HL-60 (cell line): ENCODE measurements at regions not wholly inside any gene's neighbourhood (a gene's known extent, or its start where the extent isn't known, plus 50 kb on each side); places are given as distances from the start of the nearest gene placed in this dataset.
A peak's percentile ranks its signal among the peaks of the same experiment; 100 is the strongest.

ENCODE experiments used
- DNase-seq, 2 experiments: peaks; one replicate each; pipeline ENCODE4 v3.0.0-alpha.2; 2010 to 2020; ENCODE audit warnings: low read depth in 1 of 2, low spot score in 1 of 2
- H3K27ac ChIP-seq: fragments of 250-450 bp; sonication (Bioruptor Pico); replicated peaks from 2 replicates; pipeline ENCODE4 v1.5.1; 2020; ENCODE audit warnings: mild to moderate bottlenecking, moderate library complexity
- H3K27me3 ChIP-seq: fragments of 250-450 bp; sonication (Bioruptor Pico); 2 replicates; pipeline ENCODE4 v1.5.1; 2021; ENCODE audit warnings: mild to moderate bottlenecking, moderate library complexity; ENCODE audit not compliant: insufficient read depth, poor library complexity, severe bottlenecking
- H3K4me3 ChIP-seq: replicated peaks from 2 replicates; pipeline ENCODE4 v1.5.1; 2011; ENCODE audit warnings: mild to moderate bottlenecking, control low read depth, low read length; ENCODE audit not compliant: insufficient read depth
- GABPA ChIP-seq: IDR thresholded peaks from 2 replicates; pipeline ENCODE4 v1.6.1; 2012; ENCODE audit warnings: low read depth
- POLR2AphosphoS5 ChIP-seq: IDR thresholded peaks from 2 replicates; pipeline ENCODE4 v1.6.1; 2012; ENCODE audit warnings: low read depth
- REST ChIP-seq: IDR thresholded peaks from 2 replicates; pipeline ENCODE4 v1.6.1; 2012; ENCODE audit warnings: low read depth; ENCODE audit not compliant: insufficient replicate concordance
- SPI1 ChIP-seq: IDR thresholded peaks from 2 replicates; pipeline ENCODE4 v1.6.1; 2012; ENCODE audit warnings: low read depth, mild to moderate bottlenecking, borderline replicate concordance
- TF ChIP-seq, protein P1 (sequence below): IDR thresholded peaks from one replicate; pipeline ENCODE4 v1.5.1; 2011; ENCODE audit warnings: low read length, control low read depth, inconsistent platforms; ENCODE audit not compliant: insufficient read depth

DNA sequence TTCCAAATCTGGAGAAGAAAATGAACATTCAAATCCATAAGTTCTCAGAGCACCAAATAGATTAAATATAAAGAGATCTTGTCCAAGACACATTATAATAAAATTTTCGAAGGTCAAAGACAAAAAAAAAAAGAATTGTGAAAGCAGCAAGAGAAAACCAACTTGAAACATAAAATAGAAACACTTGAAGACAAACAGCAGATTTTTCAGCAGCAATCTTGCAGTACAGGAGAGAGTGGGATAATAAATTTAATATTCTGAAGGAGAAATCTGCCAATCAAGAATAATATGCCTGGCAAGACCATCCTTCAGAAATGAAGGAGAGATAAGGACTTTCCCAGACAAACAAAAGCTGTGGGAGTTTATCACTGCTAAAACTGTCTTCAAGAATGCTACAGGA, 150.5 kb upstream of the COL8A1 start:
- TF ChIP-seq SPI1 (no peak), GABPA (no peak), POLR2AphosphoS5 (no peak), REST (no peak)
- TF ChIP-seq, protein P1, sequence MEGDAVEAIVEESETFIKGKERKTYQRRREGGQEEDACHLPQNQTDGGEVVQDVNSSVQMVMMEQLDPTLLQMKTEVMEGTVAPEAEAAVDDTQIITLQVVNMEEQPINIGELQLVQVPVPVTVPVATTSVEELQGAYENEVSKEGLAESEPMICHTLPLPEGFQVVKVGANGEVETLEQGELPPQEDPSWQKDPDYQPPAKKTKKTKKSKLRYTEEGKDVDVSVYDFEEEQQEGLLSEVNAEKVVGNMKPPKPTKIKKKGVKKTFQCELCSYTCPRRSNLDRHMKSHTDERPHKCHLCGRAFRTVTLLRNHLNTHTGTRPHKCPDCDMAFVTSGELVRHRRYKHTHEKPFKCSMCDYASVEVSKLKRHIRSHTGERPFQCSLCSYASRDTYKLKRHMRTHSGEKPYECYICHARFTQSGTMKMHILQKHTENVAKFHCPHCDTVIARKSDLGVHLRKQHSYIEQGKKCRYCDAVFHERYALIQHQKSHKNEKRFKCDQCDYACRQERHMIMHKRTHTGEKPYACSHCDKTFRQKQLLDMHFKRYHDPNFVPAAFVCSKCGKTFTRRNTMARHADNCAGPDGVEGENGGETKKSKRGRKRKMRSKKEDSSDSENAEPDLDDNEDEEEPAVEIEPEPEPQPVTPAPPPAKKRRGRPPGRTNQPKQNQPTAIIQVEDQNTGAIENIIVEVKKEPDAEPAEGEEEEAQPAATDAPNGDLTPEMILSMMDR: no peak
- no peaks in the 10 kb centered on the region for H3K27me3 ChIP-seq
- no peak overlapping the region for H3K4me3 ChIP-seq
- DNase-seq: no peak
- H3K27ac ChIP-seq: no peak overlapping the region

DNA sequence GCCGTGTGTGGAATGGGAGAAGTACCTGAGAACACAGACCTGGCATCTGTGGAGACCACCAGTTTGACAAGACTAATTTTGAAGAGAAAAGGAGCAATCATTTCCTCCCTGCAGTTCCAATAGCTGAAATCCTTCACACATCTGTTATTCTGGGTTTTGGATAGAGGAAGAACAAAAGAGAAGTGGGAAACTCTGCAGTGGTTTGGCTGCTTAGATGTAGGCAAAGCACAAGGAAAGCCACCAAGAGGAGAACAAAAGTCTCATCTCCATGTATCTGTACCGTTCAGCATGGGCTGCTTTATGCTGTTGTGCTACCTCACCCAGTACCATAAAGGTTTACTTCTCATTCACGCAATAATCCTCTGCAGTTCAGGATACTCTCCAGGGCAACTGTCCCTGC, 153.1 kb upstream of the COL8A1 start:
- TF ChIP-seq, protein P1: no peak
- no peak for TF ChIP-seq POLR2AphosphoS5
- no peak for TF ChIP-seq GABPA
- TF ChIP-seq SPI1: peak; percentile 80; the same call in 1 of the 2 replicates
- no peak for TF ChIP-seq REST
- Histone ChIP-seq H3K27me3 (no peaks in the 10 kb centered on the region), H3K4me3 (no peak overlapping the region), H3K27ac (no peak overlapping the region)
- DNase-seq: peak in 1 of 2 experiments; percentile 62

DNA sequence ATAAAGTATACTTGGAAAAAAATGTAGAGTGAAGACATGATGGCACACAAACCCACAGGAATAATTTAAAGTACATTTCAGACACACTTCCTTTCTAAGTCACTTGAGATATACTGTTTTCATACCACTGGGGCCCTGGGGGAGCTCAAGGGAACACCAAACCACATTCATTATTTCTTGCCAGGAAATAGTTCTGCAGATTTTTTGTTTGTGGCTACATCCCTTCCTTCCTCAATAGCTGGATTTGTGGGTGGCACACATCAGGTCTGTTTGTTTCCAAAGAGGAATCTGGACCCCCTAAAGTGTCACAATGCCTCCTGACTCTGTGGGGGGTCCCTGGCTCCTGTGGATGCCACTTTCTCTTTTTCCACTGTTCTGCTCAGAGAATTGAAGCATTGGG, 153.5 kb upstream of the COL8A1 start:
- no peak overlapping the region for H3K27ac ChIP-seq
- DNase-seq: peak in 1 of 2 experiments; percentile 36

DNA sequence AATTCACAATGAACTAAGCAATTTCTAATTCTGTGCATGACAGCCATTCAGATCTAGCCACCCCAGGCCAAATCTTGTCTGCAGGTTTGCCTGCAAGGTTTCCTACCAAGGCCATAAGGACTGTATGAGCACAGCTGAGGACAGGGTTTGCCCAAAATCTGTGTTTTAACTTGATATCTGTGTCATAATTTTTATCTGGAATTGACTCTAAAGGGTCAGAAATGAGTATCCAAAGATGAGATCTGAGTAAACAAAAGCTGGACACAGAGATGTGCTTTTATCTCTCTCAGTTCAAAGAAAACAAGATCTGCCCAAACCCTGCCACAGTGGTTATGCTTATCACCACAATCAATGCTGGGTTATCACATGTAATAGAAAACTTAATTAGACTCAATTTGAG, 154.6 kb upstream of the COL8A1 start:
- Histone ChIP-seq H3K27me3 (no peaks in the 10 kb centered on the region), H3K4me3 (no peak overlapping the region), H3K27ac (no peak overlapping the region)
- TF ChIP-seq GABPA (no peak), POLR2AphosphoS5 (no peak), REST (no peak), SPI1 (no peak)
- TF ChIP-seq, protein P1: no peak
- DNase-seq: no peak

More for the DNA sequence above, 153.5 kb upstream of the COL8A1 start:
- H3K4me3 ChIP-seq: no peak overlapping the region
- no peaks in the 10 kb centered on the region for H3K27me3 ChIP-seq
- no peak for TF ChIP-seq POLR2AphosphoS5
- TF ChIP-seq SPI1: peak; percentile 42; the same call in 1 of the 2 replicates
- TF ChIP-seq, protein P1: no peak
- TF ChIP-seq GABPA: no peak
